ENCODE measurements at regions not wholly inside any gene's neighbourhood (a gene's known extent, or its start where the extent isn't known, plus 50 kb on each side); places are given as distances from the start of the nearest gene placed in this dataset.

DNA sequence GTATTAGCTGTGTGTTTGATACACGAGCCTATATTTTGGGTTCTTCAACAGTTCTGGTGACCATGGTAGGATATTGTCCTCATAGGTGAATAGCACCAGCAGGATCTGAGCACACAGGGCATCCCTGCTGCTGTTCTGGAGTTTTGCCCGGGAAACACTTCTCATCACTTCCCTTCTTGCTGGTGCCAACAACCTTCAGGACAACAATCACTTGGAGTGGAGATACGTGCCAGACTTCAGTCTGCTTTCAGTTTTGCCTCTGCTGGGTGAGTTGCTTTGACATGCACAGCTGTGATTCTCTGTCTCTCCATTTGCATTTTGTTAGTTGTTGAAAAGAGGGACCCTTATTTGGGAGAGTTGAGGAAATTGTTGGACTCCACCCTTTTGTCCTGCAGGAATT lies 1347.2 kb upstream of the DDX18 start:
- DNase-seq (ENCODE audit: low read depth, low spot score) = no peak
- peaks cover 9% of the 10 kb centered on the region for H3K9me3 Mint-ChIP-seq
- TF ChIP-seq, protein P1, sequence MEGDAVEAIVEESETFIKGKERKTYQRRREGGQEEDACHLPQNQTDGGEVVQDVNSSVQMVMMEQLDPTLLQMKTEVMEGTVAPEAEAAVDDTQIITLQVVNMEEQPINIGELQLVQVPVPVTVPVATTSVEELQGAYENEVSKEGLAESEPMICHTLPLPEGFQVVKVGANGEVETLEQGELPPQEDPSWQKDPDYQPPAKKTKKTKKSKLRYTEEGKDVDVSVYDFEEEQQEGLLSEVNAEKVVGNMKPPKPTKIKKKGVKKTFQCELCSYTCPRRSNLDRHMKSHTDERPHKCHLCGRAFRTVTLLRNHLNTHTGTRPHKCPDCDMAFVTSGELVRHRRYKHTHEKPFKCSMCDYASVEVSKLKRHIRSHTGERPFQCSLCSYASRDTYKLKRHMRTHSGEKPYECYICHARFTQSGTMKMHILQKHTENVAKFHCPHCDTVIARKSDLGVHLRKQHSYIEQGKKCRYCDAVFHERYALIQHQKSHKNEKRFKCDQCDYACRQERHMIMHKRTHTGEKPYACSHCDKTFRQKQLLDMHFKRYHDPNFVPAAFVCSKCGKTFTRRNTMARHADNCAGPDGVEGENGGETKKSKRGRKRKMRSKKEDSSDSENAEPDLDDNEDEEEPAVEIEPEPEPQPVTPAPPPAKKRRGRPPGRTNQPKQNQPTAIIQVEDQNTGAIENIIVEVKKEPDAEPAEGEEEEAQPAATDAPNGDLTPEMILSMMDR (conservative IDR thresholded peaks at IDR 0.05) = no peak
- H3K27me3 Mint-ChIP-seq (ENCODE audit: low read depth) = no peaks in the 10 kb centered on the region
- H3K36me3 Mint-ChIP-seq (ENCODE audit: low read depth) = peaks cover 4% of the 10 kb centered on the region
- H3K4me3 Mint-ChIP-seq = no peak overlapping the region
- no peak overlapping the region for H3K27ac Mint-ChIP-seq (ENCODE audit: unreplicated experiment)
- no peaks in the 10 kb centered on the region for H3K4me1 Mint-ChIP-seq

DNA sequence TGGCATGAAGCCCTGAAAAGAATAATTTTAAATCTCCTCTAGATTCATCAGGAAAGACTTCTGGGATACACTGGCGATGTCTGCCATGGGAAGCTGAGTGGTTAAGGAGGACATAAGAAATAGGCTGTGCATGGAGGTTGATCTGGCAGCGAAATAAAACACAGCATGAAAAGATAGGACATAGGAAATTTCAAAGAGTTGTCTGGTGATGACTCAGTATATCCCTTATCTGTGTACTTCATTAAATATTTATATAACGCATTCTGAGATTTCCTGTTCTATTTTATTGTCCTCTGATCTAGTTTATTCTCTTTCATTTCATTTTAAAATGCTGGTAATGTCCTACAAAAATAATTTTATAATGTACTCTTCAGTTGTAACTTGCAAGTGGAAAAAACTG lies 1337.3 kb upstream of the DDX18 start:
- Mint-ChIP-seq H3K4me1 (no peaks in the 10 kb centered on the region), H3K27me3 (ENCODE audit: low read depth) (no peaks in the 10 kb centered on the region), H3K36me3 (ENCODE audit: low read depth) (no peaks in the 10 kb centered on the region), H3K27ac (ENCODE audit: unreplicated experiment) (no peak overlapping the region), H3K9me3 (no peaks in the 10 kb centered on the region), H3K4me3 (no peak overlapping the region)
- no peak for DNase-seq (ENCODE audit: low read depth, low spot score)
- TF ChIP-seq, protein P1 (conservative IDR thresholded peaks at IDR 0.05) = no peak

DNA sequence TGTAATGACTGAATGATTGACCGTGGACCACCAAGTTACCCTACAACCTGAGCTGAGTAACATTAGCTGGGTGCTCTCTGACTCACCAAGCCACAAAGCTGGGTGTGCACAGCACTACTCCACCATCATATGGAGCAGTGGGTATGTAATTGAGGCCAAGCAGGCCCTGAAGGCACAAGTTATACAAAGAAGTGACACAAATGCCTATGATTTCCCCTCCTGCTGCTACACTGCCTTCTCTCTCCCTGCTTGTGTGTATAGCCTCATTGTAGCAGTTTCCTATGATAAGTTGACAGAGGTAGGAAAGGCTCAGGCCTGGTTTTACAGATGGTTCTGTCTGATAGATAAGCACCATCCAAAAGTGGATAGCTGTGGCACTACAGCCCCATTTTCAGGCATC lies 1327.2 kb upstream of the DDX18 start:
- no peaks in the 10 kb centered on the region for H3K4me1 Mint-ChIP-seq
- TF ChIP-seq, protein P1 (conservative IDR thresholded peaks at IDR 0.05) = no peak
- peaks cover 9% of the 10 kb centered on the region for H3K9me3 Mint-ChIP-seq
- H3K4me3 Mint-ChIP-seq = no peak overlapping the region
- no peaks in the 10 kb centered on the region for H3K27me3 Mint-ChIP-seq (ENCODE audit: low read depth)
- no peak overlapping the region for H3K27ac Mint-ChIP-seq (ENCODE audit: unreplicated experiment)
- no peak for DNase-seq (ENCODE audit: low read depth, low spot score)
- H3K36me3 Mint-ChIP-seq (ENCODE audit: low read depth) = peaks cover 3% of the 10 kb centered on the region

DNA sequence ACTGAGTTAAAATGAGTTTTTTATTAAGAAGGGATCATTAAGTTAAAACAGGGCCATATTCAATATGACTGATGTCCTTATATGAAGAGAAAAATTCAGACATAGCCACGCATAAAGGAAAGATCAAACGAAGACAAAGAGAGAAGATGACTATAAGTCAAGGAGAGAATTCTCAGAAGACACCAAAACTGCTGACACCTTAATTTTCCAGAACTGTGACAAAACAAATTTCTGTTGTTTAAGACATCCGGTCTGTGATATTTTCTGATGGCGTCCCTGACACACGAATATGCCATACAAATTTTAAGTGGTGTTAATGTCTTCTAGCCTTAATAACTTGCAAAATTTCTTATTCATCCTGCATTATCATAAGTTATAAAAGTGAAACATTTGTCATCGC lies 1325.2 kb upstream of the DDX18 start:
- no peak overlapping the region for H3K27ac Mint-ChIP-seq (ENCODE audit: unreplicated experiment)
- peaks cover 9% of the 10 kb centered on the region for H3K9me3 Mint-ChIP-seq
- DNase-seq (ENCODE audit: low read depth, low spot score) = no peak
- H3K4me1 Mint-ChIP-seq = no peaks in the 10 kb centered on the region
- no peak overlapping the region for H3K4me3 Mint-ChIP-seq
- H3K27me3 Mint-ChIP-seq (ENCODE audit: low read depth) = no peaks in the 10 kb centered on the region
- H3K36me3 Mint-ChIP-seq (ENCODE audit: low read depth) = peaks cover 3% of the 10 kb centered on the region
- TF ChIP-seq, protein P1 (conservative IDR thresholded peaks at IDR 0.05) = no peak

DNA sequence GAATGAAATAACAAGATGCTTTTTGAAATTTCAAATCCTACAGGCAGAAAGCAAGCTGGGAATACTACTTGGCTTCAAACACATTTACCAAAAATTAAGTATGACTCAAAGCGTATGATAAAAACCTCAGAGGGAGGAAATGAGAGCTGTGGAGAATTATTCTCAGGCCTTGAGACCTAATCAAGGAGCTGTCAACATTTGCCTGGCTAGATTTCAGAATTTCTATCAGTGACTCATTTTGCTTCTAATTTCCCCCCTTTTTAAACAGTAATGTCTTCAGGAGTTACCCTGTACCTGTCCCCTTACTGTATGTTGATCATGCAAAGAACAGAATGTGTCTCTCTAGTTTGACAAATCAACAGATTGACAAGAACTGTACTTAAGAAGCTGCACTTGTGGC lies 1324.5 kb upstream of the DDX18 start:
- no peaks in the 10 kb centered on the region for H3K4me1 Mint-ChIP-seq
- H3K27ac Mint-ChIP-seq (ENCODE audit: unreplicated experiment) = no peak overlapping the region
- no peaks in the 10 kb centered on the region for H3K27me3 Mint-ChIP-seq (ENCODE audit: low read depth)
- H3K4me3 Mint-ChIP-seq = no peak overlapping the region
- no peak for DNase-seq (ENCODE audit: low read depth, low spot score)
- TF ChIP-seq, protein P1 (conservative IDR thresholded peaks at IDR 0.05) = no peak
- H3K9me3 Mint-ChIP-seq = peaks cover 9% of the 10 kb centered on the region
- peaks cover 3% of the 10 kb centered on the region for H3K36me3 Mint-ChIP-seq (ENCODE audit: low read depth)
